ENCODE measurements at regions not wholly inside any gene's neighbourhood (a gene's known extent, or its start where the extent isn't known, plus 50 kb on each side); places are given as distances from the start of the nearest gene placed in this dataset.
"Not testable (repeated sequence)": the region's sequence is repeated elsewhere in the genome, so short reads cannot be mapped to it uniquely, and the experiment has no call there.

GRCh38 chr7:76918619-76919018 is 113.5 kb downstream of the SPDYE17 start:
- DNase-seq, result not testable (repeated sequence)

- not testable (repeated sequence) for DNase-seq
These were observed 117.8 kb downstream of the SPDYE17 start for GRCh38 chr7:76914361-76914760.

- not testable (repeated sequence) for DNase-seq
These were observed 119.9 kb downstream of the SPDYE17 start for GRCh38 chr7:76912011-76912814.

GRCh38 chr7:76904688-76905087 is 127.5 kb downstream of the SPDYE17 start:
- DNase-seq, result not testable (repeated sequence)

- DNase-seq, result peak; percentile 27 to 44
These were observed 130.0 kb downstream of the SPDYE17 start for GRCh38 chr7:76901944-76902710.

- not testable (repeated sequence) for DNase-seq
These were observed 133.4 kb downstream of the SPDYE17 start for GRCh38 chr7:76898807-76899206.

- not testable (repeated sequence) for DNase-seq
These were observed 135.2 kb downstream of the SPDYE17 start for GRCh38 chr7:76897007-76897406.

GRCh38 chr7:76895696-76896095 is 136.5 kb downstream of the SPDYE17 start:
- DNase-seq, result not testable (repeated sequence)

- DNase-seq, result not testable (repeated sequence)
These were observed 140.4 kb downstream of the SPDYE17 start for GRCh38 chr7:76891771-76892170.

GRCh38 chr7:76879733-76880288 is 152.3 kb downstream of the SPDYE17 start:
- DNase-seq, result not testable (repeated sequence)

- DNase-seq, result not testable (repeated sequence)
These were observed 156.4 kb downstream of the SPDYE17 start for GRCh38 chr7:76875760-76876159.

GRCh38 chr7:76870504-76870808 is 161.7 kb downstream of the SPDYE17 start:
- DNase-seq, result not testable (repeated sequence)

GRCh38 chr7:76867364-76867889 is 164.7 kb downstream of the SPDYE17 start:
- not testable (repeated sequence) for DNase-seq

GRCh38 chr7:76863150-76863773 is 168.9 kb downstream of the SPDYE17 start:
- not testable (repeated sequence) for DNase-seq

GRCh38 chr7:76862241-76862640 is 169.9 kb downstream of the SPDYE17 start:
- not testable (repeated sequence) for DNase-seq

- not testable (repeated sequence) for DNase-seq
These were observed 172.2 kb downstream of the SPDYE17 start for GRCh38 chr7:76859933-76860332.

- DNase-seq, result not testable (repeated sequence)
These were observed 177.5 kb downstream of the SPDYE17 start for GRCh38 chr7:76854631-76855030.

GRCh38 chr7:76852787-76853584 is 179.2 kb downstream of the SPDYE17 start:
- DNase-seq, result not testable (repeated sequence)

- DNase-seq, result not testable (repeated sequence)
These were observed 179.8 kb downstream of the SPDYE17 start for GRCh38 chr7:76852362-76852761.

- DNase-seq, result not testable (repeated sequence)
These were observed 180.5 kb downstream of the SPDYE17 start for GRCh38 chr7:76851617-76852016.

- not testable (repeated sequence) for DNase-seq
These were observed 182.1 kb downstream of the SPDYE17 start for GRCh38 chr7:76849887-76850563.
